H54 (cell line): ENCODE measurements at regions not wholly inside any gene's neighbourhood (a gene's known extent, or its start where the extent isn't known, plus 50 kb on each side); places are given as distances from the start of the nearest gene placed in this dataset.

Source experiments
- DNase-seq: peaks from one replicate; pipeline ENCODE4 v3.0.0; 2011; ENCODE audit warnings: low spot score, mixed read lengths; ENCODE audit not compliant: insufficient read length
- FAIRE-seq: peaks from 3 replicates; lab custom pipeline; 2011; peaks lifted over from hg19 to GRCh38; lab: Jason Lieb, UNC
- POLR2A ChIP-seq: IDR thresholded peaks from 2 replicates; pipeline ENCODE4 v1.6.1; 2011; ENCODE audit warnings: low read depth, mild to moderate bottlenecking, low read length

- no peak for TF ChIP-seq POLR2A
- DNase-seq (no peak), FAIRE-seq (no peak)
Observed at GRCh38 chr15:70437089-70437488, 326.3 kb downstream of the UACA start.

- no peak for TF ChIP-seq POLR2A
- DNase-seq (no peak), FAIRE-seq (no peak)
Observed at GRCh38 chr15:70436428-70436827, 326.9 kb downstream of the UACA start.

- FAIRE-seq (no peak), DNase-seq (no peak)
- TF ChIP-seq POLR2A = no peak
Observed at GRCh38 chr15:70435872-70436271, 327.5 kb downstream of the UACA start.

- DNase-seq (no peak), FAIRE-seq (no peak)
- TF ChIP-seq POLR2A = no peak
Observed at GRCh38 chr15:70435369-70435768, 328.0 kb downstream of the UACA start.

- FAIRE-seq (no peak), DNase-seq (no peak)
- TF ChIP-seq POLR2A = no peak
Observed at GRCh38 chr15:70433586-70434324, 329.6 kb downstream of the UACA start.

- FAIRE-seq (no peak), DNase-seq (no peak)
- no peak for TF ChIP-seq POLR2A
Observed at GRCh38 chr15:70432924-70433495, 330.3 kb downstream of the UACA start.

- no peak for TF ChIP-seq POLR2A
- no peak for DNase-seq
- no peak for FAIRE-seq
Observed at GRCh38 chr15:70431854-70432253, 331.5 kb downstream of the UACA start.

GRCh38 chr15:70430069-70430468 is 332.4 kb upstream of the TLE3 start:
- DNase-seq (no peak), FAIRE-seq (no peak)
- no peak for TF ChIP-seq POLR2A

- FAIRE-seq = no peak
- DNase-seq = no peak
- no peak for TF ChIP-seq POLR2A
Observed at GRCh38 chr15:70429056-70429722, 331.5 kb upstream of the TLE3 start.

- no peak for FAIRE-seq
Observed at GRCh38 chr15:70428211-70428822, 330.6 kb upstream of the TLE3 start.

GRCh38 chr15:70427167-70428120 is 329.7 kb upstream of the TLE3 start:
- no peak for DNase-seq
- TF ChIP-seq POLR2A = no peak
- no peak for FAIRE-seq

More at GRCh38 chr15:70428211-70428822, 330.6 kb upstream of the TLE3 start:
- no peak for DNase-seq
- no peak for TF ChIP-seq POLR2A

- FAIRE-seq (no peak), DNase-seq (no peak)
- TF ChIP-seq POLR2A = no peak
Observed at GRCh38 chr15:70426096-70426821, 328.5 kb upstream of the TLE3 start.
